ENCODE measurements at regions not wholly inside any gene's neighbourhood (a gene's known extent, or its start where the extent isn't known, plus 50 kb on each side); places are given as distances from the start of the nearest gene placed in this dataset.

GRCh38 chr5:63726496-63726895, 235.7 kb downstream of the HTR1A start:
- no peak for DNase-seq

DNA sequence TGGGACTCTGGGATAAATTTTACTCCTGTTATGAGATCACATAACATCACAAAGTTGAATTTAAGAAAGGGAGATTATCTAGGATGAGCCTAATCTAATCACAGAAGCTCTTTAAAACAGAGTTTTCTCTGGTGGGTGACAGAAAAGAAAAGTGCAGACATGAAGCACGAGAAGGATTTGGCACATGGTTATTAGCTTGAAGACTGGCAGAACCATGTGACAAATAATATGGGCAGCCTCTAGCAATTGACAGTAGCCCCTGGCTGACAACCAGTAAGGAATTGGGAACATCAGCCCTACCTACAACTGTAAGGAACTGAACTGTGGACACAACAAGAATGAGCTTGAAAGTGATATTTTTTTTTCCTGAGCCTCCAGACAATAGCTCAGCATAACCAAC, 243.1 kb downstream of the HTR1A start:
- no peak for DNase-seq

GRCh38 chr5:63700241-63700640, 262.0 kb downstream of the HTR1A start:
- DNase-seq = no peak

- DNase-seq = no peak
These were observed 264.4 kb downstream of the HTR1A start for GRCh38 chr5:63697811-63698210.

DNA sequence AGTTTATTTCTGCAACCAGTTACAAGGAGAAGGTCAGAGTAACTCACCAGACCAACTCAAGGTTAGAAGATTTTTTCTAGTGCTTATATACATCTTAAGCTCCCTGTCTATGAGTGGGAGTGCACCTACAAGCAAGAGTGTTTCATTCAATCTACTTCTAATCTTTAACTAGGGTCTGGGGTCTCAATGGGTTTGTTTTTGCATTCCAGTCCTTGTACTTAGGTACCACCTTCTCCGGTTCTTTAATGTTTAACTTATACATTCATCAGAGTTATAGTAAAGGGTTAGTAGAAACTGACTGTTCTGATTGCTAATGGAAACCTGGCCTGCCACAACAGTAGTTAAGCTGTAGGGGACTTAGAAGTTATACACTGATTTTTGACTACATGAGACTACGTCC, 271.7 kb downstream of the HTR1A start:
- DNase-seq = no peak

GRCh38 chr5:63687854-63688516, 274.3 kb downstream of the HTR1A start:
- no peak for DNase-seq

DNA sequence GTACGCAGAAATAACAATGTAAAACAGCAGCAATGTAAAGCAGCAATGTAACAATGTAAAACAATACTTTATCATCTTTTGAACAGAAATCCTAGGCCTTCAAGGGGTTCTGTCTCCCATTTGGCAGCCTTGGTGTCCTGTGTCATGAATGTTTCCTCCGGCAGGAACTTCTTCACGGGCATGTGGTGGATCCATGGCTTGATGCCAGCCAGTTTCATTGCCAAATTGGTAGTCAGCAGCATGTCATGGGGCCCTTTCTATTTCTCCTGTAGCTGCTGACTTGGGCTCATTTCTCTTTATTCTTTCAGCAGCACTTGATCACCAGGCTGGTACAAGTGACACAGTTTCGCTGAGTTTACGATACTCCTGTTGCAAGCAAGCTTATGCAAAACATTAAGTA, 275.3 kb downstream of the HTR1A start:
- DNase-seq = no peak

- no peak for DNase-seq
These were observed 276.1 kb downstream of the HTR1A start for GRCh38 chr5:63686181-63686580.

DNA sequence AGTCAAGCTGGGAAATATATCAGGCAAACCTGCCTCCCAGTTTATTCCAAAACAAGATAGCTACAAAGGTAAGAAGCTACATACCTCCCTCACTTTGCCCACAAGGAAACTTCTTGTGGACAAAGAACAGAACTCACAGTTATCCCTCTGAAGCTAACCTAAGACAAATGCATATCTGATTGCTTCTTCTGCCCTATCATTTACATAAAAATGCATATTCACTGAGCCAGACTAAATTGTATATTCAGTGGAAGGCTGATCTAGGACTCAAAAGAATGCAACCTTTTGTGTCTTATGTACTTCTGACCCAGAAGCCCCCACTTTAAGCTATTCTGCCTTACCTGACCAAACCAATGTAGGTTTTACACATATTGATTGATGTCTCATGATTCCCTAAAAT, 276.8 kb downstream of the HTR1A start:
- no peak for DNase-seq

DNA sequence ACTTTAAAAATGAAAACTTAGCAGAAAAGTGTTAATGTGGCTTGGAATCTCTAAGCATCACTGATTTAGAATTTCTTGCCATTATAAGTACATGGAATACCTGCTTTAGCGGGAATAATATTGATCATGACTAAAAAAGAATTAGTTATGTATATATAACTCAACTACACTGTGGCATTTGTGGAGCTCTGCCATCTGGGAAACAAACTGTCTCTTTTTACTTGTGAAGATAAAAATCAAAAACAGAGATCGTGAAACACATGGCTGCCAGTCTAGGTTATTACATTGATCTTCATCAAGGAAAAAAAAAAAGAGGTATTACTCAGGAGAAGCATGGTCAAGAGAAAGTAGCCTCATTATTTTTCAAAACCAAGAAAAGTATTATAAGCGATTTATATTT, 287.4 kb downstream of the HTR1A start:
- no peak for DNase-seq

- no peak for DNase-seq
These were observed 307.2 kb downstream of the HTR1A start for GRCh38 chr5:63655043-63655442.

- no peak for DNase-seq
These were observed 311.7 kb downstream of the HTR1A start for GRCh38 chr5:63650581-63650980.

GRCh38 chr5:63648376-63648775, 313.9 kb downstream of the HTR1A start:
- DNase-seq = no peak

- no peak for DNase-seq
These were observed 332.2 kb downstream of the HTR1A start for GRCh38 chr5:63629951-63630630.

DNA sequence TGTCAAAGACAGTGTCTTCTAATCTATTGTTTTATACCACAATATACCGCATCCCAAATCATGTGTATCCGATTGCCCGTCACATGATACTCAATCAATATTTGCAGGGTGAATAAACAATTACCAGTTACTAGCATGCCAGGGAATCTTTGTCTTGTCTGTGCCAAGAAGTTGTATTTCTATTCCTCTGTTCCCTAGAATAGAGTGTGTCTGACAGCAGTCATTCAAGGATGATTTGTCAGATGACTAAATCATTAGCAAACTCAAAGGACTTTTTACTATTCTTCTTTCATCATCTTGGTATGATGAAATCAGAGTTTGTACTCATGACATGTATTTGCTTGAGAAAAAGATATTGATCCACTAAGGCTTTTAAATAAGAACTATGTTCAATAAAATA, 348.8 kb downstream of the HTR1A start:
- DNase-seq = no peak

GRCh38 chr5:63603996-63604395, 358.2 kb downstream of the HTR1A start:
- no peak for DNase-seq

GRCh38 chr5:63602971-63603370, 359.3 kb downstream of the HTR1A start:
- no peak for DNase-seq

GRCh38 chr5:63596254-63596653, 366.0 kb downstream of the HTR1A start:
- DNase-seq = no peak

- no peak for DNase-seq
These were observed 388.9 kb downstream of the HTR1A start for GRCh38 chr5:63573380-63573779.

GRCh38 chr5:63572740-63573139, 389.5 kb downstream of the HTR1A start:
- DNase-seq = no peak

- no peak for DNase-seq
These were observed 391.5 kb downstream of the HTR1A start for GRCh38 chr5:63570752-63571151.

DNA sequence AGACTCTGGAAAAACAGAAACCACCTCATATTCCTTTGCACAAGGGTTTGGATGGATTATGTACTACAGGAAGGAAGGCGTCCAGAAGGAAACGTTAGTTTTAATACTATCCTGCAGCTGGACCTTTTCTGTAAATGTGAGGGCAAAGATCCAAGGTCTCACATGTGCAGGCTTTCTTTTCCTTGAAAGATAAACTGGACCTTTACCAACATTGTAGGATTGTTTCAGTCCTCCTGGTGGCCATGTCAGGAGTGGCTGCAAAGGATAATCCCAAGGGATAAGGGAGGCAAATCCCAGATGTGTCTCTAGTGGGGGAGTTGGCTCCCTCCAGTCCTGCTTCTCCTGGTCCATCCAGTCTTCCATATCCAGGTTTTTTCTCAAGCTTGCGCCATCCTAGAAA, 397.5 kb downstream of the HTR1A start:
- DNase-seq = no peak

- no peak for DNase-seq
These were observed 399.0 kb downstream of the HTR1A start for GRCh38 chr5:63563008-63563917.

DNA sequence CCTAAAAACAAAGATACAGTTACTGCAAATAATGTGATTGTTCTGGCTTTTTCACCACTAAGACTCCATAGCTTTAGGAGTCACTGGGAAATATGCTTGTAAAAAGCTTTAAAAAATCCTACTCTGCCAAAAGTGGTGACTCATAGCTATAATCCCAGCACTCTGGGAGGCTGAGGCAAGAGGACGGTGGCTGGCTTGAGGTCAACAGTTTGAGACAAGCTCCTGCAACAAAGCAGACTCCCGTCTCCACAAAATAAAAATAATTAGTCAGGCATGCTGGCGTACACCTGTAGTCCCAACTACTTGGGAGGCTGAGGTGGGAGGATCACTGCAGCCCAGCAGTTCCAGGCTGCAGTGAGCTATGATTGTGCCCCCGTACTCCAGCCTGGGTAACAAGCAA, 406.4 kb downstream of the HTR1A start:
- no peak for DNase-seq

All from stimulated activated CD4-positive, alpha-beta T cell treated with anti-CD3 and anti-CD28 coated beads, Interleukin-15, amount 100 ng/mL, for 24 hours (primary cell).